NCI-H2196 (cell line): ENCODE measurements at regions not wholly inside any gene's neighbourhood (a gene's known extent, or its start where the extent isn't known, plus 50 kb on each side); places are given as distances from the start of the nearest gene placed in this dataset.

Source experiments
- DNase-seq: peaks from one replicate; lab custom pipeline; 2025; ENCODE audit not compliant: unreplicated experiment; lab: John Stamatoyannopoulos, UW

DNA sequence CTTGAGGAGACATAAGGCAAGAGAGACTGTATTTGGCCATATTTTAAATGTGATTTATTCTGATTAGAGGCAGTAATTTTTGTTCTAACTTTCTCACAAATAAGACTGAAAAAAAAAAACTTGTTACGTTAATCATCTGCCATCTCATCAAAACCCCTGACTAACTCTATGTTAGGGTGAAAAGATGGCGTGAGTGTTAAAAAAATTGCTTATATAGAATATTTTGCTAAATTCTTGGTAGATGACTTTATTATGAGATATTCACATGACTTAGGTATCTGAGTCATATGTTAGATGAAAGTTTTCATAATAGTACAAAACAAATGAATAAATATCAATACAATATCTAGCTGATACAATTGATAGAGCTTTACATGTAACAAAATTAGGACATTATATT lies 1508.7 kb upstream of the TMEFF2 start:
- DNase-seq, result no peak

DNA sequence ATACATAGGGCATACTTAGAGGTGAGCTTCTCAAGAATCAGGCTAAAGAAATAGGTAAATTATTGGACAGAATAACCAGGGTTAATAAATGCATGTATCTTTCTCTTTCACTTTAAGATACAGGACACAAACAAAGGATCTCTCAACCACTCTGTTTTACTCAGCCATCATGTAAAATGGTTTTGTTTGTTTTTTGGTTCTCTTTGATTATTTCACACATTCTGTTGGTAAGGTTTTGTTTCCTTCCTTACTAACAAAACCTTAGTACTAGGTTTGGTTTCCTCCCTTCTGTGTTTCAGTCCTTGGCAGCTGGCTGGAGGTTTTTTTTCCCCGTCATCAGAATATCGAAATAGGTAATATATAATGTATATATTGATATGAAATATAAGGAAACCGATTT lies 1506.8 kb upstream of the TMEFF2 start:
- no peak for DNase-seq

DNA sequence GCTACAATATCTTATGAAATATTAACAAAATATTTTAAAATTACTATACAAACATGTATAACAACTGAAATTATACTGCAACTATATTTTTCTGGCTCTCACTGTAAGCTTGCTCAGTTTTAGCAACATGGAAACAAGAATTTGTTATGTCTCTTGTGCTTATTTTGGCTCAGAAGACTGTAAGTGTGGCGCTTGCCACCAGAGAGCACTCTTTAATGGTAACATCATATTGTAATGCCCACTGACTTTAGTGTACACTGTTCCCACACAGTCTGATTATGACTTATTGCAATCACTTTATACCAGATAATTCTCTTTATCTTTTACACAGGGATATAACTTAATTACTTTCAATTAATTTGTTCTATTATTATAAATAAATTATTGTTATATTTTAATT lies 1500.6 kb upstream of the TMEFF2 start:
- peak; percentile 10 for DNase-seq

DNA sequence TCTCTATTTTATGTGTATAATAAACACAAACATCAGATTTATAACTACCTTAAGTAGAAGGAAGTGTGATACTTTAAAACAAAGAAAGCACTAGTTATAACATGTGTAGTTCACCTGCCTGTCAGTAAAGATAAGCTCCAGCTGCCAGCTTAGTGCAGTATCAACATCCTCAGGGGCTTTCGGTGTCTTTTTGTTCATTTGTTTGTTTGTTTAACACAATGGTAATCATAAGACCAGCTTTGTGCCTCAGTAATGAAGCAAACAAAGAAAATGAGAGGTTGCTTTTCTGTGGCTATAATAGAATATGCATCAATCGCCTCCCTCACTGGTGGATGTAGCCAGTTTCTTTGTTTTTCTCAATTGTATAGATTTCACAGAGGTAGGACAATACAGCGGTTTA lies 1499.0 kb upstream of the TMEFF2 start:
- DNase-seq, result no peak

DNA sequence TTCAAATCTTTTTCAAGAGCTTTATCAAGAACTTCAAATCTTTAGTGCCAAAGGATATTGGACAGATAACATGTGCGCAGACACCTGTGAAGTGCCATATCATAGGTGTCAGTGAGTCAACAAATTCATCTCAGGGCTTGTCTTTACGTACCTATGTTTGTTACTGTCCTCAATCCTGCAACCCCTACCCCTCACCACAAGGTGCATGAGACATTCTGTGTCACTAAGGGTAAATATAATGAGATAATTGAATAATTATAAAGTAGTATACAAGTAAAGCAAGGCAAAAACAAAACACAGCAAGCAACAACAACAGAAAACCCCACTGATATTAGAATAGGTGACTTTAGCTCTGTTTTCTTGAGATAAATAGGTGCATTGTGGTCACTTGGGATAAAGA lies 1495.8 kb upstream of the TMEFF2 start:
- no peak for DNase-seq

DNA sequence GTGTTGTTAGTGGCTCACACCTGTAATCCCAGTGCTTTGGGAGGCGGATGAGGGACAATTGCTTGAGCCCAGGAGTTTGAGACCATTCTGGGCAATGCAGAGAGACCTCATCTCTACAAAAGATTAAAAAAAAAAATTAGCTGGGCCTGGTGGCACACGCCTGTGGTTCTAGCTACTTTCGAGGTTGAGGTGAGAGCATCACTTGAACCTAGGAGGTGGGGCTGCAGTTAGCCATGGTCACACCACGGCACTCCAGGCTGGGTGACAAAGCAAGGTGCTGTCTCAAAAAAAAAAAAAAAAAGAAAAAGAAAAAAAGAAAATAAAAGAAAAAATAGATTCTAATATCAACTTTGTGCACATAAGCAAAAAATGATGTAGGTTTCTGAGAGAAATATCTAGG lies 1492.5 kb upstream of the TMEFF2 start:
- DNase-seq, result no peak

DNA sequence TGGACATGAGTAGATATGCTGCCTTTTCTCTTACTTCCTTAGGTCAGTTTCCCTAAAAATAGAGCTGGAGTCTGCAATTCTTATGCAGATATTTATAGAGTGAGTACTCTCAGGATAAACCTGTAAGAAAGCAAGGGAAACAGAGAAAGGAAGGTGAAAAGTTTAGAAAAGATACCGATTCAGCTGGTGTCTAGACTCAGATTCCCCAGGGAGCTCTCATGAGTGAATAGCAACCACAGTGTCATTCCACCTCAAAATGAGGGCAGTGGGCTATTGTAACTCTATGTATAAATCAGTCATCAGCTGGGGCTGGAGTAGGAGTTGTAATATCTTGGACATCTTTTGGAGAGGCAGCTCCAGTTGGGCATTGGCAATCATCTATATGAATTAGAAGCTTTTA lies 1485.1 kb upstream of the TMEFF2 start:
- no peak for DNase-seq

DNA sequence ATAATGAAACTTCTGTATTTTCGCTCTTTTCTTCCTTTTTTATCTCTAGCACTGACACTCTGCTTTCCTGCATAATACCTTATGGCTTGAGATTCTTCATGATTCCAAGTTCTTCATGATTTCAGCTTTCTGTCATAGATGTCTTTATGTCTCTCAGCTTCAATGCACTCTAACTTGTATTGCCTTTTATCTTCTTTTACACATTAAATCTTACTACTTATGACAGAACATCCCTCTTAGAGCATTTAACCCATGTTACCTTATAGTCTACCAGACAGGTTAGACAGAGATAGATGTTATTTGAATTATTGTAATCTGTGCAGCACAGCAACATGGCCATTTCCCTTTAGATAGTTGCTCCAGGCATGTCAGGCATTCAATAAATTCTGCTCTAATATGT lies 1475.7 kb upstream of the TMEFF2 start:
- no peak for DNase-seq

DNA sequence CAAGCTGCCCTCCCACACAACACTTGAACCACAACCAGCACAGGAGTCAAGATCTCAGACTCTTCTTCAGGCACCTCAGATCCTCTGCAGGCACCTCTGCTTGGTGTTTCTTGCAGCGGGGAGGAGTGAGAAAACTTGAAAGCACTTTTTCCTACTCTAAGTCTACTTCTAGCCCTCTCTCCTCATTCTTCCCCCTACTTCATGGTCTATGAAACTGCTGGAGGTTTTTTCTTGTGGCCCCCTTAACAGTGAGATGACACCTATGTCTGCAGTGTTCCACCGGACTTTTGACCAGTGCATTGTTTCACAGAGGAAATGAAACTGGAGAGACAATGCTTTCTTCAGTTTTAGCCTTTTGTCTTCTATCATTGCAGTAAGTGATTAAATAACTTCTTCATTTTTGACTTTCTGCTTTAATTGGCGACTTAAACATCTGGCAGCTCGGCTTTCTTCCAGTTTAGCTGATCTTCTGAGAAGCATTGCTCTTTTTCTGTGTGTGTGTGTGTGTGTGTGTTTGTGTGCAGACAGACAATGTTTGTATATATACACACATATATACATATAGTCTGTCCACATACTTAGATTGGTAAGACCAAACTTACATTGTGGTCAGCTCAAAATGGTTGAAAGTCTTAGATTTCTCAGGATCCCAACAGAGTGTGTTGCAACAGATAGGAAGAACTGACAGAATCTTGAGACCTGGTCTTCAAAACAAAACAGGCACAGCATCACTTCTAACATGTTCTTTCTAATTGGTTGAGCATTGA lies 1474.0 kb upstream of the TMEFF2 start:
- no peak for DNase-seq

DNA sequence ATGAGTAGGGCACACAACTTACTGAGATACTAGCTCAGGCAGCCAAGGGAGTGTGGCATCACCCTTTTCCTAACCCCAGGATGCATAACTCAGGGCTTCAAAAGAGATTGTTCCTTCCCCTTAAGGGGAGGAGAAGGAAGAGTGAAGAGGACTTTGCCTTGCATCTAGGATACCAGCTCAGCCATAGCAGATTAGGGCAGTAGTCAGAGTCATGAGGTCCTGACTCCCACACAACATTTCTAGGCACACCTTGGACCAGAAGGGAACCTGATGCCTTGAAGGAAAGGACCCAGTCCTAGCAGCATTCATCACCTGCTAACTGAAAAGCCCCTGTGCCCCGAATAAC lies 1433.2 kb upstream of the TMEFF2 start:
- DNase-seq, result no peak

DNA sequence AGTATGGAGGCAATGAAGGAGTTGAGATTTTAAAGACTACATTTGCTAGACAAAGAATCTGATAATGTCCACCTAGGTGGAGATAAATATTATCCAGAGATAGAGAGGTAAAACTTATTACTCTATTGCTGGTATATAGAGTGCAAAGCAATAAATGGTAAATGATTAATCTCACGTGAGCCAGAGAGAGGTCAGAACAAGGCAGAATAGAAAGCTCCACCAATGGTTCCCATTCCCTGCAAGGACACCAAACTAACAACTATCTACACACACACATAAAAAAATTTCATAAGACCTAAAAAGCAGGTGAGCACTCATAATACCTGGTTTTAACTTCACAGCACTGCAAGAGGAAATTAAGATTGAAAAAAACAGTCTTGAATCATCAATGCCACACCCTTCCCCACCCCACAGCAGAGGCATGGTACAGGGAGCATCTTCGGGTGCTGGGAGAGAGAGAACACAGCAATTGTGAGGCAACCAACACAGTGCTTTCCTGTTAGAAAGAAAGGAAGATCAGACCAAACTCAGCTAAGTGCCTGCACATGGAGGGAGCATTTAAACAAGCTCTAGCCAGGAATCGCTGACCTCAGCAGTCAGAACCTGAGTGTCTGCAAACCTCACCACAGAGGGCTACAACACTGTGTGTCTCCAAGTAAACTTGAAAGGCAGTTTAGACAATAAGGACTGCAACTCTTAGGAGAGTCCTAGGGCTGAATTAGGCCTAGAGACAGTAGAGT lies 1432.6 kb upstream of the TMEFF2 start:
- DNase-seq, result no peak

DNA sequence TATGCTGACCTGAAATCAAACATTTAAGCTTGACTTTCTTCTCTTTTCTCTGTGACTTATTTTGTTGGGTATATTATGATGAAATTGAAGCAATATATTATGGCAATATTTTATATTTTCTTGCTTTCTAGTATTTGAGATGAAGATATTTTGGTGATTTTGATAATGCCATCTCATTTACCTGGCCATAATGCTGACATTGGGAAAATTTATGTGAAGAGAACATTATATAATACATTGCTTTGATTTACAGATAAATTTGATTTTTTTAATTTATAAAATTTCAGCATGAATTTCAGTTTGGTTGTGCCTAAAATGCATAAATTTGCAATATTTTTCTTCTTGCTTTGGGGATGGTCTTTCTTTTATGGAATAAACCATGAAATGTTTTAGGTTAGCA lies 1413.7 kb upstream of the TMEFF2 start:
- DNase-seq, result no peak

DNA sequence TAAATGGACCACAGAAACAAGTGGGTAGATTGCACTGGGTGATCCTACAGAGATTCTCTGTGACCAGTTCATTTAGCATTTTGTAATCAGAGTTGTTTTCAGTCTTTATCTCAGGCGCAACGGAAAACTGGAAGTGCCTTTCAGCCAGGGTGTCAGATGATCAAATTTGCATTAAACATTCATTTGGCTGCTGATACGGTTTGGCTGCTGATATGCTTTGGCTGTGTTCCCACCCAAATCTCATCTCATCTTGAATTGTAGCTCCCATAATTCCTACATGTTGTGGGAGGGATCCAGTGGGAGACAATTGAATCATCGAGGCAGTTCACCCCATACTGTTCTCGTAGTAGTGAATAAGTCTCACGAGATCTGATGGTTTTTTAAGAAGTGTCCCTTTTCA lies 1396.1 kb upstream of the TMEFF2 start:
- no peak for DNase-seq

DNA sequence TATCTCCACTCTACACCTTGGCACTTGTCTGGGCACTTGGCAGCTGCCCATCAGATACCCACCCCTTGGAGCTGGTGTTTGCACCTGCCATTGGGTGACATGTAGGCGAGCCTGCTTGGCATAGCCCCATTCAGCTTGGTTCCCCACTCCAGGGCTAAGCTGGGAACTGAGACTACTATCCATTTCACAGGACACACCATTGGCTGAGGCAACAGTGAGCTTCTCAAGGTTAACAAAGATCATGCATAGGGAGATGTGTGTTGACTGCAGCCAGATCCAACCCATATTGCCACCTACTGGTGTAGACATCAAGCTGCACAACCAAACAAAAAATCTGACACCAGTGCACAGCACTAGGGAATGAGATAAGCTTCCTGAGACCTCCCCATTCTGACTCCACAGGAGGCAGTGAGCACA lies 1389.8 kb upstream of the TMEFF2 start:
- no peak for DNase-seq

DNA sequence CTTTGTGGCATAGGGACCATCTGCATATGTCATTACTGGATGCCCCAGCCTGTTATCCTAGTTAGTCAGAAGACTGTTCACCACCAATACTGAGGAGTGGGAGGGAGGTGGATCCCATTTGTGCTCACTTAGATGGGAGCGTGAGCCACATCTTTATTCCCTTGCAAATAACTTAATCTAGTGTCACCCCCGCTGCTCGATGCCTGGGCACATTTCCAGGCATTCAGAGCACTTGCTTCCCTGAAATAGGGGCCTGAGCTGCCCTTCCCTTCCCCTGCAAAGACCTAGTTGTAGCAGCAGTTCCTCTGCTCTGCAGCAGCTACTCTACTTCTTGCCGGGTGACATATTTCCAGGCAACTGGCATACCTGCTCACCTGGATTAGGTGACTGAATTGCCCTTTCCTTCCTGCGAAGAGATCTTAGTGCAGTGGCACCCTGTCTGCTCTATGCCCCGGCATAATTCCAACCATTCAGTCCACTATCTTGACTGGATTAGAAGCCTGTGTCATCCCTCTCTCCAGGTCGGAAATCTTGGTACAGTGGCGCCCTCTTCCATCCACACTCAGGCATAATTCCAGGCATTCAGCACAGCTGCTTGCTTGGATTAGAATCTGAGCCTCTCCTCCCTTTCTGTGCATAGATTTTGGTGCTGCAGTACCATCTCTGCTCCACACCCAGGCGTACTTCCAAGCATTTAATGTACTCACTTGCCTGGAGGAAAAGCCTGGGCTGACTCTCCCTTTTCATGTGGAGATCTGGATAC lies 1389.1 kb upstream of the TMEFF2 start:
- no peak for DNase-seq

DNA sequence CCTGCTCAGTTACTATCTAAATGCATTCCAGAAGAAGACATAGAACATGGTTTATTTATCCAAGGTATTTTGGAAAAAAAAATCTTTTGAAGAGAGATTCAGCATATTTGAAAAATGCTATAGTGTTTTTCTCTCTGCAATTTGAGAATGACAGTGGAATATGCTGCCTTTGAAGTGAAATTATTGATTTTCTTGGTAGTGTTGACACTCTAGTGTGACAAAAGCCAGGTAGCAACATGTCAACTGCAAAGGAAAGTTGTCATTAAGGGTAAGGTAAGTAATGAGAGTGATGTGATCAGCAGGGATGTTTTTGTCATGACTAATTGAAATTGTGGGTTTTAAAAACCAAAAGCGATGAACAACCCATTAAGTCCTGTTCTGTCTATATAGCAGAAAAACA lies 1387.1 kb upstream of the TMEFF2 start:
- no peak for DNase-seq

DNA sequence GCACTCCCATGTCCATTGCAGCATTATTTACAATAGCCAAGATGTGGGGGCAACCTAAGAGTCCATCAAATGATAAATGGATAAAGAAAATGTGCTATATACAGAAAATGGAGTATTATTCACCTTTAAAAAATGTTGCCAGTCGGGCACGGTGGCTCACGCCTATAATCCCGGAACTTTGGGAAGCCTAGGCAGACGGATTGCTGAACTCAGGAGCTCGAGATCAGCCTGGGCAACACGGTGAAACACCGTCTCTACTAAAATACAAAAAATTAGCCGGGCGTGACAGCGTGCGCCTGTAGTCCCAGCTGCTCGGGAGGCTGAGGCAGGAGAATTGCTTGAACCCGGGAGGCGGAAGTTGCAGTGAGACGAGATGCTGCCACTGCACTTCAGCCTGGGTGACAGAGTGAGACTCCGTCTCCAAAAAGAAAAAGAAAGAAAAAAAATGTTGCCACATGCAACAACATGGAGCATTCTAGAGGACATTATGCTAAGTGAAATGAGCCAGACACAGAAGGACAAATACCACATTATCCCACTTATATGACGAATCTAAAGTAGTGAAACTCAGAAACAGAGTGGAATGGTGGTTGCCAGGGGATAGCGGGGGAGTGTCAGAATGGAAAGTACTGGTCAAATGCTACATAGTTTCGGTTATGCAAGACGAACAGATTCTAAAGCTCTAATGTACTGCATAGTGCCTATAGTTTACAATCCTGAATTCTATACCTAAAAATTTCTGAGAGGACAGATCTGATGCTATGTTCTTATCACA lies 1385.6 kb upstream of the TMEFF2 start:
- DNase-seq, result no peak

DNA sequence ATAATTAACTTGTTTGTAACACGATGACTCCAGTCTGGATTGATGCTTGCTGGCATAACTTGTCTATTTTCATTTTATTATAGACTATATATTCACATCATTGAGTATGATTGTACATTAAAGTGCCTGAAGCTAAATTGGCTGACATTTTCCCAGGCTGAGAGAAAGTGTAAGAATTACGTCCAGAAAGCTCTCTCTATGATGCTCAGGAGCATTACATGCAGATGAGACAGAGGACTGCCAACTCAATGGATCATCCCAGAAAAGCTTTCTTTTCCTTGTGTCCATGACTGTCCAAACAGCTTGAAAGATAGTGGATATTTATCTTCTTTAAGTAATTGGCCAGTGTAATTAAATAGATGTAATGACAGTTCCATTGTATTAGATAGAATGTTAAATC lies 1372.2 kb upstream of the TMEFF2 start:
- no peak for DNase-seq

DNA sequence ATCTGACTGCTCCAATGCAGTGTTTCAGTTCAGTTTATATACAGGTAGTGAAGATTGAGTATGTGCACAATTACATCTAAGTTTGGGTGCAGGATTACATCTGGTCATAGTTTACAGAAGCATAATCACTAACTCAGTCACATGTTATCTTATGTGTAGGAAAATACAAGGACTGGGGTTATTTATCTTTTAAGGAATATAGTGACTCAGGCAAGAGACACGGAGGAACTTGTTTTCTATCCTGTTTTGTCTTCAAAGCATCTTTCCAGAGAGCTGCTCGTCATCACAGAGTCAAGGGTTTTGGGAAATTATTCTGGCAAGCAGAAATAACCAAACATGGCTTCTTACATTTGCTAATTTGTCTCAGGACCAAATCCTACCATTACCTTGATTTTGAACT lies 1371.5 kb upstream of the TMEFF2 start:
- DNase-seq, result no peak

DNA sequence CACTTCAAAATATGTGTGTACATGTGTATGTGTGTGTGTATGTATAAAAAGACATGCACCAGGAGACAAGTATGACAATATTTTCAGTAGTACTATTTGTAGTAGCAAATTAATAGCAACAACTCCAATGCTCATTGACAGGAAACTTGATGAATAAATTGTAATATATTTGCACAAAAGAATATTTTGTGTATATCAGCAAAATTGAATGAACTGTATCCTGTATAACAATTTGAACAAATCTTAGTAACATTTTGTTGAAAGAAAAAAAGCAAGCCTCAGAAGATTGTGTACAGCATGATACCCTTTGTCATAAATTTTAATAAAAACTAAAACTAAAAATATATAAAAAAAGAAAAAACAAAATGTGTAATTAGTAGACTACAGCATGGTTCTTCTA lies 1367.3 kb upstream of the TMEFF2 start:
- DNase-seq, result no peak

DNA sequence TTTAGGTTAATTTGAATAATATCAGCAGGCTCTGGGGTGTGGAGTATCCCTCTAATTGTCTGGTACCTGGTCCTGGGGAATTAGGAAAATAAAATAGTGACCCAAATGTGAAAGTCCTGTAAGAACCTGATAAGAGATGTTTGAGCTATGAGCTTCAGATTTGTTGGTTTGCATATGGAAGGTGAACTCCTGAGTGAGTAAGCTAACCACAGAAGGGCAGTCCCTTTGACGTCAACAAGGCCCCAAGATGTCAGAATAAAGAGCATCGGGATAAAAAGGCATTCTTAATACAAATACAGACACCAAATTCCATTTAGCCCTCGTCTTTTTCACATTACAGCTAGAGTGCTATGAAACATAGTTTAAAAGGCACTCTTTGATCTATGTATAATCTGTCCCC lies 1366.3 kb upstream of the TMEFF2 start:
- no peak for DNase-seq
